Peyer's patch (tissue), 4 donors: ENCODE measurements at regions not wholly inside any gene's neighbourhood (a gene's known extent, or its start where the extent isn't known, plus 50 kb on each side); places are given as distances from the start of the nearest gene placed in this dataset.

ENCODE experiments used
- CTCF ChIP-seq, 6 experiments: fragments of 450-650 bp in 4 of 6; fragments of 200-600 bp in 2 of 6; sonication (generic) in 1 of 6; IDR thresholded peaks; one replicate each; pipeline ENCODE4 v1.5.1; 2017 to 2019; ENCODE audit warnings: antibody characterized with exemption in 6 of 6, mild to moderate bottlenecking in 3 of 6, moderate library complexity in 1 of 6
- POLR2A ChIP-seq, 2 donors: fragments of 450-650 bp; IDR thresholded peaks; one replicate each; pipeline ENCODE4 v1.5.1; 2017; ENCODE audit warnings: antibody characterized with exemption in 2 of 2, mild to moderate bottlenecking in 2 of 2, moderate library complexity in 2 of 2

- no peak for TF ChIP-seq CTCF (IDR thresholded peaks at IDR 0.05)
- no peak for TF ChIP-seq POLR2A (IDR thresholded peaks at IDR 0.05)
Observed at GRCh38 chr1:219492717-219493116, 120.2 kb downstream of the ZC3H11B start.
